Fibroblast of lung (primary cell): ENCODE measurements at regions not wholly inside any gene's neighbourhood (a gene's known extent, or its start where the extent isn't known, plus 50 kb on each side); places are given as distances from the start of the nearest gene placed in this dataset.

ENCODE experiments used
- DNase-seq, 2 donors: peaks; one replicate each; pipeline versions ENCODE4 v3.0.0 to v3.0.0-alpha.2; 2010; ENCODE audit warnings: low read depth in 2 of 2
- H2AFZ ChIP-seq: 2 replicates; pipeline ENCODE4 v1.5.1; 2012; ENCODE audit warnings: low read length, control low read depth, inconsistent platforms
- H3K27ac ChIP-seq: 2 replicates; pipeline ENCODE4 v1.5.1; 2011; ENCODE audit warnings: low read length, control low read depth; ENCODE audit not compliant: insufficient read depth
- H3K27me3 ChIP-seq: 2 replicates; pipeline ENCODE4 v1.5.1; 2011; ENCODE audit warnings: mild to moderate bottlenecking, low read length; ENCODE audit not compliant: control insufficient read depth, insufficient read depth
- H3K36me3 ChIP-seq: 2 replicates; pipeline ENCODE4 v1.5.1; 2011; ENCODE audit warnings: low read length; ENCODE audit not compliant: control insufficient read depth, insufficient read depth
- H3K4me1 ChIP-seq: 2 replicates; pipeline ENCODE4 v1.5.1; 2011; ENCODE audit warnings: low read length; ENCODE audit not compliant: control insufficient read depth, insufficient read depth; ENCODE audit errors: extremely low read depth
- H3K4me2 ChIP-seq: 2 replicates; pipeline ENCODE4 v1.5.1; 2011; ENCODE audit warnings: low read length, control low read depth; ENCODE audit not compliant: insufficient read depth; ENCODE audit errors: extremely low read depth
- H3K4me3 ChIP-seq, 4 experiments: fragments of 200-600 bp in 1 of 4; sonication (generic) in 1 of 4; replicated peaks in 1 of 4; 2 replicates each; pipeline ENCODE4 v1.5.1; 2011 to 2016; ENCODE audit warnings: low read length in 4 of 4, low read depth in 3 of 4, mild to moderate bottlenecking in 3 of 4, control low read depth in 2 of 4, inconsistent platforms in 1 of 4, mixed read lengths in 1 of 4; ENCODE audit not compliant: insufficient read depth in 1 of 4; ENCODE audit errors: control extremely low read depth in 1 of 4
- H3K79me2 ChIP-seq: 2 replicates; pipeline ENCODE4 v1.5.1; 2012; ENCODE audit warnings: mild to moderate bottlenecking, low read length, inconsistent platforms; ENCODE audit not compliant: control insufficient read depth, insufficient read depth
- H3K9ac ChIP-seq: 2 replicates; pipeline ENCODE4 v1.5.1; 2011; ENCODE audit warnings: mild to moderate bottlenecking, low read length, control low read depth; ENCODE audit not compliant: insufficient read depth
- H3K9me3 ChIP-seq: 2 replicates; pipeline ENCODE4 v1.5.1; 2012; ENCODE audit warnings: low read depth, low read length; ENCODE audit not compliant: control insufficient read depth, insufficient read depth
- H4K20me1 ChIP-seq: 2 replicates; pipeline ENCODE4 v1.5.1; 2011; ENCODE audit warnings: low read length; ENCODE audit not compliant: control insufficient read depth, insufficient read depth; ENCODE audit errors: extremely low read depth
- EZH2 ChIP-seq: IDR thresholded peaks from 2 replicates; pipeline ENCODE4 v1.5.1; 2012; ENCODE audit warnings: low read length, control low read depth, mild to moderate bottlenecking; ENCODE audit errors: missing control alignments
- TF ChIP-seq, protein P1 (sequence below), 2 donors: IDR thresholded peaks in 1 of 2; conservative IDR thresholded peaks in 1 of 2; 1 replicate in 1 of 2; 2 replicates in 1 of 2; pipeline ENCODE4 v1.5.1; 2011 to 2012; ENCODE audit warnings: low read length in 2 of 2, control low read depth in 1 of 2, inconsistent platforms in 1 of 2, low read depth in 1 of 2, mild to moderate bottlenecking in 1 of 2

DNA sequence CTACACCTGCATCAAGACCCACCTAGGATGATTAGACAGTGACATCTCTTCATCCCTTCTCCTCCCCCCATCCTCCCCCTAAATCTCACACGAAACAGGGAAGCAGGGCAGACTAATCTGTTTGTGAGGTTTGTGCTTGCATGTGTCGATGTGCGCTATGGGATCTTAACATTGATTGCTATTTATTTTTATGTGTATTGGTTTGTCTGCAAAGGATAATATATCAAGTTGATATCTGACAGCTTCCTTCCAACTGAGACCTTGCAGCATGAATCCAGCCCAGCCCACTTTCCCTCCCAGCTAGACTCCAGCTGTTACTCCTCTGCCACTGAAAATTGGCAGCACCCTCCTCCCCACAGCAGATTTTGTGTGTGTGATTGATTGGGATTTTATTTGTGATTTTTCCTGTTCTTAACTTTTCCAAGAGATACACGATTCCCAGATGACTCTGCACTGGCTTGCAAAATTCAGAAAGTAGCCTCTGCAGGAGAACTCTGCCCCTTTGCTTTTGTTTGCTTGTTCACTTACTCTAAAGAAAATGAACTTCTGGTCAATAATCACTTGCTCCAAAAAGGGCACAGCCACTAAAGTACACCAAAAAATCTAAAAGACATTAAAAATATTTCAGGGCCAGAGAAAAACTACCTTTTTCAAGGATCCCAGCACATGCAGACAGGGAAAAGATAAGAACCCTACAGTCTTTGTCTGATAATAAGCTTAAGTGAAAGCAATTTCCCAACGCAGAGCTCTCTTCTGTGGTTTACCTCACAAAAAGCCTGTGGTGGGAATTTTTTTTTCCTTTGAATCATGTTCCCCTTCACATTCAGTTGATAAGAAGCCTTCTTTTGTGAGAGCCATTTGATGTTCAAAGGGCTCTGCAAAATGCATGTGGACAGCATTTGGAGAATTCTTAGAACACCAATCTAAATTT is 222.1 kb downstream of the RPS29 start:
- H3K4me2 ChIP-seq = no peak overlapping the region
- no peak overlapping the region for H3K9ac ChIP-seq
- H4K20me1 ChIP-seq = no peaks in the 10 kb centered on the region
- H2AFZ ChIP-seq = no peak overlapping the region
- H3K9me3 ChIP-seq = no peaks in the 10 kb centered on the region
- TF ChIP-seq, protein P1, sequence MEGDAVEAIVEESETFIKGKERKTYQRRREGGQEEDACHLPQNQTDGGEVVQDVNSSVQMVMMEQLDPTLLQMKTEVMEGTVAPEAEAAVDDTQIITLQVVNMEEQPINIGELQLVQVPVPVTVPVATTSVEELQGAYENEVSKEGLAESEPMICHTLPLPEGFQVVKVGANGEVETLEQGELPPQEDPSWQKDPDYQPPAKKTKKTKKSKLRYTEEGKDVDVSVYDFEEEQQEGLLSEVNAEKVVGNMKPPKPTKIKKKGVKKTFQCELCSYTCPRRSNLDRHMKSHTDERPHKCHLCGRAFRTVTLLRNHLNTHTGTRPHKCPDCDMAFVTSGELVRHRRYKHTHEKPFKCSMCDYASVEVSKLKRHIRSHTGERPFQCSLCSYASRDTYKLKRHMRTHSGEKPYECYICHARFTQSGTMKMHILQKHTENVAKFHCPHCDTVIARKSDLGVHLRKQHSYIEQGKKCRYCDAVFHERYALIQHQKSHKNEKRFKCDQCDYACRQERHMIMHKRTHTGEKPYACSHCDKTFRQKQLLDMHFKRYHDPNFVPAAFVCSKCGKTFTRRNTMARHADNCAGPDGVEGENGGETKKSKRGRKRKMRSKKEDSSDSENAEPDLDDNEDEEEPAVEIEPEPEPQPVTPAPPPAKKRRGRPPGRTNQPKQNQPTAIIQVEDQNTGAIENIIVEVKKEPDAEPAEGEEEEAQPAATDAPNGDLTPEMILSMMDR (conservative IDR thresholded peaks at IDR 0.05 in 1 of 2, IDR thresholded peaks at IDR 0.05 in 1 of 2; ENCODE audit: low read depth in 1 of 2, low read length in 2 of 2) = no peak
- TF ChIP-seq EZH2 = no peak
- no peaks in the 10 kb centered on the region for H3K27me3 ChIP-seq
- H3K36me3 ChIP-seq = no peaks in the 10 kb centered on the region
- H3K79me2 ChIP-seq = no peaks in the 10 kb centered on the region
- no peak for DNase-seq
- no peak overlapping the region for H3K4me3 ChIP-seq
- H3K27ac ChIP-seq = no peak overlapping the region
- H3K4me1 ChIP-seq = no peaks in the 10 kb centered on the region

DNA sequence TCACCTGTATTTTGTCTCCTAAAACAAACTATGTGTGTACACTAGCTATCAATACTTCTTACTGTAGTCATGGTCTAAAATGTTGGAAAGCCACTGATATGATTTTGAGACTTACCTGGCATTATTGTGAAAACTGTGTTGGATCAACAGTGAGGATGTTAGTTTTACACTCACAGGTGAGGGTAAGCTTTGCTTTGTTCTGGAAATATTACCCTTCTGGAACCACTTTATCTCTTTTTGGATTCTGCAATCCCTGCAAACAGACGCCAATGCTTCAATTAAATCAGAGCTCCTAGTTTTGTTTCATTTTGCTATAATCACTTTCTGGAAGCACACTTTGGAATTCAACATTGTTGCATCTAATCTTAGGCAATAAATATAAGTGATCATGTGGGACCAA is 223.3 kb downstream of the RPS29 start:
- Histone ChIP-seq H3K36me3 (no peaks in the 10 kb centered on the region), H4K20me1 (no peaks in the 10 kb centered on the region), H3K79me2 (no peaks in the 10 kb centered on the region), H3K4me3 (no peak overlapping the region), H3K4me1 (no peaks in the 10 kb centered on the region), H3K27me3 (no peaks in the 10 kb centered on the region), H3K9ac (no peak overlapping the region), H2AFZ (no peak overlapping the region), H3K27ac (no peak overlapping the region), H3K9me3 (no peaks in the 10 kb centered on the region), H3K4me2 (no peak overlapping the region)
- DNase-seq = no peak
- no peak for TF ChIP-seq EZH2
- TF ChIP-seq, protein P1 (conservative IDR thresholded peaks at IDR 0.05 in 1 of 2, IDR thresholded peaks at IDR 0.05 in 1 of 2; ENCODE audit: low read depth in 1 of 2, low read length in 2 of 2) = no peak

DNA sequence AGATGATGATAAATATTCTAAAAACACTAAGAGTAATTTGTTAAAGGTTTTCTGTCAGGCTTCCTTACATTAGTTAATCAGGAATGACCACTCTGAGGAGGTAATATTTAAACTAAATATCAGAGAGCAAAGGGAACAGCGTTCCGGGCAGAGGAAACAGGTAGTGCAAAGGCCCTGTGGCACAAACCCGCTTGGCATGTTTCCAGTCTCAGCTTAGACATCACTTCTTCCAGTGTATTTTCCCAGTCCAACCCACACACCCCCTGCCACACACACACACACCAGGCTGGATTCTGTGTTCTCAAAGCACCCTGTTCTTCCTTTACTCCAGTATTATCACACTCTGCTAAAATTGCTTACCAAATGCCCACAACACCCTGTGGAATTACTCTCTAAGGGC is 247.1 kb downstream of the RPS29 start:
- TF ChIP-seq, protein P1 (conservative IDR thresholded peaks at IDR 0.05 in 1 of 2, IDR thresholded peaks at IDR 0.05 in 1 of 2; ENCODE audit: low read depth in 1 of 2, low read length in 2 of 2) = no peak
- no peak for TF ChIP-seq EZH2
- Histone ChIP-seq H4K20me1 (no peaks in the 10 kb centered on the region), H3K36me3 (no peaks in the 10 kb centered on the region), H3K9me3 (no peaks in the 10 kb centered on the region), H3K79me2 (no peaks in the 10 kb centered on the region), H3K9ac (no peak overlapping the region), H3K27ac (no peak overlapping the region), H3K4me3 (no peak overlapping the region), H3K27me3 (no peaks in the 10 kb centered on the region), H2AFZ (no peak overlapping the region), H3K4me1 (no peaks in the 10 kb centered on the region), H3K4me2 (no peak overlapping the region)
- DNase-seq = no peak
